Mesodermal cell (in vitro differentiated cells): ENCODE measurements at regions not wholly inside any gene's neighbourhood (a gene's known extent, or its start where the extent isn't known, plus 50 kb on each side); places are given as distances from the start of the nearest gene placed in this dataset.

ENCODE experiments used
- H3K27ac ChIP-seq: 2 replicates; pipeline ENCODE4 v1.7.0; 2013; ENCODE audit warnings: mild to moderate bottlenecking, low read depth, low read length, moderate library complexity; ENCODE audit not compliant: severe bottlenecking
- H3K36me3 ChIP-seq: 2 replicates; pipeline ENCODE4 v1.7.1; 2013; ENCODE audit warnings: mild to moderate bottlenecking, low read length, moderate library complexity; ENCODE audit not compliant: control insufficient read depth, insufficient read depth
- H3K4me1 ChIP-seq: one replicate; pipeline ENCODE4 v1.7.1; 2013; ENCODE audit warnings: mild to moderate bottlenecking, low read length; ENCODE audit not compliant: insufficient read depth, control insufficient read depth, poor library complexity, severe bottlenecking
- H3K4me3 ChIP-seq: 2 replicates; pipeline ENCODE4 v1.7.0; 2013; ENCODE audit warnings: low read length, control low read depth, mild to moderate bottlenecking; ENCODE audit not compliant: insufficient read depth, poor library complexity, severe bottlenecking; ENCODE audit errors: extremely low read depth
- H3K9me3 ChIP-seq: 2 replicates; pipeline ENCODE4 v1.7.1; 2013; ENCODE audit warnings: mild to moderate bottlenecking, low read length, moderate library complexity; ENCODE audit not compliant: control insufficient read depth
- WGBS, 2 experiments: methylation state at CpG; one replicate each; pipeline ENCODE4 v1.1.5; 2013; ENCODE audit warnings: missing lambda C conversion rate in 2 of 2; ENCODE audit not compliant: insufficient coverage in 2 of 2; 5-methylcytosine and 5-hydroxymethylcytosine counted together

DNA sequence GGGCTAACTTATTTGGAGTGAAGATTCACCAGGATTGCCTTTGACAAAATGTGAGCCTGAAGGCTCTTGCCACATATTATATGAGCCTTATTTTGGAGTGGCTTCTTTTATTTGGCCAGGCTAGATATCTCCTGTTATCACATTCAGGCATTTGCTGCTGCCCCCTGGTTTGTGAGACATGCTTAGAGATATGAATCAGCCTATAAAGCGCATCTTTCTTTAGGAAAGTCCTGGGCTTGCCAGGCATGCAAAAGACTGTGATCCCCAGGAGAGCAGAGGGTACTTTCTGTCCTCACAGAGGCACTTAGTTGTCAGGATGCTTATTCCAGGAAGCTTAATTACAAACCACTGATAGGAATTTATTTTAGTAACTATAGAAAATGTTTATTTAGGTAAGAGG is 333.3 kb downstream of the FAT3 start:
- Histone ChIP-seq H3K4me1 (peaks cover 10% of the 10 kb centered on the region), H3K9me3 (no peaks in the 10 kb centered on the region), H3K27ac (no peak overlapping the region), H3K4me3 (no peak overlapping the region), H3K36me3 (no peaks in the 10 kb centered on the region)
- WGBS, 2 experiments = 100% methylated on average over 1 of the region's 1 CpG

DNA sequence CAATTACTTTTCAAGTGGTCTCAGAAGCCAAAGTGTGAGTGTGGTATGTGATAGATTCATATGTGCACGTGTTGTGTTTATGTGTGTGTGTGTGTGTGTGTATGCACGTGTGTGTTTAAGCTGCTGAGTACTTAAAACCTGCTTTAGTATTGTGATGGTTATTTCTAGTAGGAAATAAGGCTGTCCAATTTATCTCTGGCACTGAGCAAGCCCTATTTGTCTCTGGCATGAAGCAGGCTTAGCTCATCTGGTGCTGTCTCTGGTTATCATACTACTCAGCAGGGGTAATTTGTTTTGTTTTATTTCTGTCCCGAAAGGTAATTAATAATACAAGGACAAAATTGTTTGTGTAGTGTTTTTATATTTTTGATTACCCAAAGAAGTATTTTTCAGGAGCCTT is 333.7 kb downstream of the FAT3 start:
- WGBS, 2 experiments = 62 to 100% methylated on average over 2 to 3 of the region's 3 CpGs
- Histone ChIP-seq H3K36me3 (no peaks in the 10 kb centered on the region), H3K4me3 (no peak overlapping the region), H3K9me3 (no peaks in the 10 kb centered on the region), H3K4me1 (peaks cover 10% of the 10 kb centered on the region), H3K27ac (no peak overlapping the region)

DNA sequence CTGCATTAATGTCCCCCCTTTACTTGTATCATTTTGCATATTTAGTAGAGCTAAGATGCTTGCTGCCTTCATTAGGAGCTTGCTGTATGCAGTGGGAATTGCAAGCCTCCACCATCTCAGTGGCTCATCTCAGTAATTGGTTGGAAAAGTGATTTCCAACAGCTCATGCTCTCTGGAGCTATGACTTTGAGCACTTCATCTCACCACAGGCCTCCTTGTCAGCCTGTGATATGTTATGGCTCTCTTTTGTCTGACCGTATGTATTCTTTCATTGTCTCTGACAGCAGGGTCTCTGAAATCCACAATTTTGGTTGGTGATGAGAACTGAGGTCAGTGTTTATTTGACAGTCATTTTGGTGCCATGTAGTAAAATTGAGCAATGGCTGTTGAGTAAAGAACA is 345.1 kb downstream of the FAT3 start:
- H3K4me3 ChIP-seq = no peak overlapping the region
- WGBS, 2 experiments = 86 to 100% methylated on average over 1 of the region's 1 CpG

DNA sequence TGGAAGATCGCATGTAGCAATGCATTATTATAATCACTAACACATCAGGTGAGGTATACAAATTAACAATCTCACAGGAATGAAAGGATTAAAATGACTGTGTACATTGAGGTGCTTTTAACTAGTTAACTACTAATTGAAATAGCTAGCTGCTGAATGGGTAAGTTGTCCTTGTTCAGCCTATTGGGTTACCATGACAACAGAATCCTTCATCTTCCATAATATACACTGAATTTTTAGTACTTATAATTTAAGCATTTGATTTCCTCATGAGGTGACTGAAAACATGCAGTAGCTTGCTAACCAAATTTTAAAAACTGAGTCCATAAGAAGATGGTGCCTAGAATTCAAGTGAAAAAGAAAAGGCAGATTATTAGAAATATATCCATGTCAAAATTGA is 347.9 kb downstream of the FAT3 start:
- H3K36me3 ChIP-seq = no peaks in the 10 kb centered on the region
- H3K4me1 ChIP-seq = no peaks in the 10 kb centered on the region
- H3K9me3 ChIP-seq = no peaks in the 10 kb centered on the region
- no peak overlapping the region for H3K4me3 ChIP-seq
- no peak overlapping the region for H3K27ac ChIP-seq
- WGBS, 2 experiments = no CpG with 5 or more reads among the region's 1 CpG

More for the DNA sequence above, 345.1 kb downstream of the FAT3 start:
- no peak overlapping the region for H3K27ac ChIP-seq
- no peaks in the 10 kb centered on the region for H3K36me3 ChIP-seq
- H3K4me1 ChIP-seq = no peaks in the 10 kb centered on the region
- no peaks in the 10 kb centered on the region for H3K9me3 ChIP-seq

DNA sequence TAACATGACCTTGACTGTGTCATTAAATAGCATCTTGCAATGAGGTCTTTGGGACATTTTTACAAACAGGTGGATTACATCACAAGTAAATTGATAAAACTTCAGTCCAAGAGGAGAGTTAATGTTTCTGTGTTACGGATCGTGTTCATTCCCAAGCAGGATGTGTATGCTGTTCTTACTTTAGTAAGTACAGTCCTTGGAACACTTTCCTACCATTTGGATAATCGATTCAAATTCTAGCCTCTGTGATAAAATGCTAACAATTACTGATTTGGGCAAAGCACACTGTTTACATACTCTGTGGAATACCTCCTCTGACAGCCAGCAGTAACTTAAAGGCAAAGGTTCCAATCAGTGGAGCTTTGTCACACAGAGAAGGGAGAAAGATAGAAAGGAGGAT is 351.7 kb downstream of the FAT3 start:
- Histone ChIP-seq H3K36me3 (no peaks in the 10 kb centered on the region), H3K4me3 (no peak overlapping the region), H3K4me1 (no peaks in the 10 kb centered on the region), H3K27ac (no peak overlapping the region), H3K9me3 (no peaks in the 10 kb centered on the region)
- 80% methylated on average over 1 of the region's 3 CpGs; no CpG with 5 or more reads in 1 of the 2 experiments for WGBS, 2 experiments

DNA sequence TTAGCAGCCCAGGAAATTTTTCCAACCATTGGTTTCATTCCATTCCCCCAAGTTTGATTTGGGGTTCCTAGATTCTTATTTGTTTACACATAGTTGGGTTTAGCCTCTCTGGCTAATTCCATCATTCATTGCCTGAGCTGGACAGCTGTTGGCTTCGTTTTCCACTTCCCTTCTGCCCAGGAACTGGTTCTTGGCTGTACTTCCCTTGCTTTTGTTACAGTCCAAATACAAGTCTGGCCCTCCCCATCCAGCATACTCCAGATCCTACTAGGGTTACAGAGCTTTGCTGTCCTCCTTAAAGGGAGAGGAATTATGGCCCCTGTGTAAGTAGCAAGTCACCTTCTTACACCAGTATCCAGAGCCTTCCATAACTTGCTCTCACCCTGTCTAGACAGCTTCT is 356.3 kb downstream of the FAT3 start:
- WGBS, 2 experiments = 82 to 100% methylated on average over 1 of the region's 1 CpG
- H3K4me3 ChIP-seq = no peak overlapping the region
- H3K36me3 ChIP-seq = no peaks in the 10 kb centered on the region
- H3K9me3 ChIP-seq = no peaks in the 10 kb centered on the region
- H3K4me1 ChIP-seq = peaks cover 6% of the 10 kb centered on the region
- H3K27ac ChIP-seq = no peak overlapping the region

DNA sequence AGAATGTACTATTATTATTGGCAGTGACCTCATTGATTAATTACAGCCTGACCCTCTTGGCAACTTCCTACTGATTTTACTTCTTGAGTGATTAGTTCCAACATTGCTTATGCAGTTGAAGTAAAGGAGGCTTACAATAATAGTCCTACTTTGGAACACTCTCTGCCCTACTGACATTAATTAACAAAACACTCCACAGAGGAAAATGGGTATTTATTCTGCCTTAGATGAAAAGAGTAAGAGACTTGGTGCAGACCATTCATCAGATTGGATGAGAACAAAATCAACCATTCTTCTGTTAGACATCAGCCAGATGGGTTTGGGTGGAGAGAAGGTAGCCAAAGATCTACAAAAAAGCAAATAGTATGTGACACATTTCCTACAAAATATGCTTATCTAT is 363.8 kb downstream of the FAT3 start:
- no peaks in the 10 kb centered on the region for H3K9me3 ChIP-seq
- H3K36me3 ChIP-seq = no peaks in the 10 kb centered on the region

DNA sequence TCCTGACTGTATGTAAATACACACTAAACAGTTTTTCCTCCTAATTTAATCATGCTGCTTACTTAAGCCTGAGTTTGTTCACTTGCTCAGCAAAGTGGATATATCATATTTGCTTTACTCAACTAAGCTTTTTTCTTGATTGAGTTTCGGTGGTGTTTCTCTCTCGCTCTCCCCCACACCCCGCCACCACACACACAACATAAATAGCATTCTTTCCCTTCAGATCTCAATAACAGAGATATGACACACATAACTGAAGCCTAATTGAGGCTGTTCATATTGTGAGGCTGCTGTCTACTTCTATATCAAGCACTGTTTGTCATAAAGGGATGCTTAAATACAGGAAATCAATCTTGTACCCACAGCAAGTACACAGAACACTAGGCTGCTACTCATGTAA is 364.9 kb downstream of the FAT3 start:
- H3K9me3 ChIP-seq = no peaks in the 10 kb centered on the region
- H3K4me1 ChIP-seq = peaks cover 5% of the 10 kb centered on the region
- no peaks in the 10 kb centered on the region for H3K36me3 ChIP-seq
- 90 to 100% methylated on average over 1 to 2 of the region's 3 CpGs for WGBS, 2 experiments
- no peak overlapping the region for H3K27ac ChIP-seq
- no peak overlapping the region for H3K4me3 ChIP-seq

More for the DNA sequence above, 363.8 kb downstream of the FAT3 start:
- H3K27ac ChIP-seq = no peak overlapping the region
- no peak overlapping the region for H3K4me3 ChIP-seq
- H3K4me1 ChIP-seq = peaks cover 9% of the 10 kb centered on the region

DNA sequence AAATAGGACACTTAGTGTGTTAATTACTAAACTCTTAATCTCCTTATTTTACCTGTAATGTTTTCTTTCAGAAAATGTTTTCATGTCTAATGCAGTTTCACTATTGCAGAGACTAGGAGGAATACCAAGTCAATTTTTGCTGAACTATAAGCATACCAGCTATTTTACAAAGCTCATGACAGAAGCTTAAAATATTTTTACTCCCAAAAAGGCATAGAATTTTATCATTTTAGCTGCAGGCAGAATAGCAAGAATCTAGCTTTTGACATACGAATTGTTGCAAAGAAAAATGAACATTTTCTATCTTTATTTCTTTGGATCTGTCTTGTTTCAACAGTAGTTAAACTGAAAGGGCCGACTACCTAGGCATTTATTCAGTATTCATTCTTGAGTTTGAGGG is 366.9 kb downstream of the FAT3 start:
- Histone ChIP-seq H3K36me3 (no peaks in the 10 kb centered on the region), H3K9me3 (no peaks in the 10 kb centered on the region), H3K4me1 (peaks cover 5% of the 10 kb centered on the region), H3K4me3 (no peak overlapping the region), H3K27ac (no peak overlapping the region)
- no CpG with 5 or more reads among the region's 2 CpGs for WGBS, 2 experiments

DNA sequence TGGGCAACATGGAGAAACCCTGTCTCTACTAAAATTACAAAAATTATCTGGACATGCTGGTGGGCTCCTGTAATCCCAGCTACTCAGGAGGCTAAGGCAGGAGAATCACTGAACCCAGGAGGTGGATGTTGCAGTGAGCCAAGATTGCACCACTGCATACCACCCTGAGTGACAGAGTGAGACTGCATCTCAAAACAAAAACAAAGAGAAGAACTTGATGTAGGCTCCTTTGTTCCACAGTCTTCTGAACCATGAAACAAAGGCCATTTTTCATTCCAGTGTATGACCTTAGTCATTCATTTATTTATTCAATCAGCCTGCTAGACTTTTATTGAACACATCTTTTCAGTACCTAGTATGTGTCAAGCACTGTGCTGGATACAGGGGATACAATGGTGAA is 369.6 kb downstream of the FAT3 start:
- Histone ChIP-seq H3K9me3 (no peaks in the 10 kb centered on the region), H3K4me3 (no peak overlapping the region), H3K36me3 (no peaks in the 10 kb centered on the region), H3K4me1 (peaks cover 7% of the 10 kb centered on the region), H3K27ac (no peak overlapping the region)

DNA sequence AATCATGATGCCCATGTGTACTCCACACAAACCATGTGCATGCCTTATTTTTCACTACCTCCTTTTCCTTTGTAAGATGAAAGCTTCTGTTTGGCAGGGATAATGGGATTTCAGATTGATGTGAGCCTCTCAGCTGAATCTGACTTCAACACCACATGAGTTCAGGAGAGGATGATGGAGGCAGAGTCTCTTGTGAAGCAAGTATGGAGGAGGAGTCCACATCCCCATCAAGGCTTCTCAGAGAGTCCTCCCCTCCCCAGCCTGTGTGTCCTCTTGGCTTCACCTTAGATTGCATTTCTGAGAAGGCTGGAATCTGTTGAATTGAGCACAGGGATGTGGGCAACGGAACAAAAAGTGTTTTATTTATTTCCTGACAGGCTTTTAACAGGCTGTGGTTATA is 370.4 kb downstream of the FAT3 start:
- H3K4me1 ChIP-seq = peaks cover 6% of the 10 kb centered on the region
- H3K9me3 ChIP-seq = no peaks in the 10 kb centered on the region
- no CpG with 5 or more reads among the region's 1 CpG for WGBS, 2 experiments
- H3K4me3 ChIP-seq = no peak overlapping the region
- no peak overlapping the region for H3K27ac ChIP-seq
- H3K36me3 ChIP-seq = no peaks in the 10 kb centered on the region
